ENCODE measurements at regions not wholly inside any gene's neighbourhood (a gene's known extent, or its start where the extent isn't known, plus 50 kb on each side); places are given as distances from the start of the nearest gene placed in this dataset.

- ATAC-seq: no peak
- Histone ChIP-seq H3K27ac (no peak overlapping the region), H3K4me1 (no peaks in the 10 kb centered on the region), H3K4me3 (no peak overlapping the region), H3K9me3 (no peaks in the 10 kb centered on the region), H3K36me3 (replicated peaks in 1 of 2; ENCODE audit: insufficient read depth in 1 of 2, low read depth in 2 of 2) (no peaks in the 10 kb centered on the region), H3K27me3 (no peaks in the 10 kb centered on the region)
- TF ChIP-seq CTCF (IDR thresholded peaks at IDR 0.05) (no peak), POLR2A (IDR thresholded peaks at IDR 0.05) (no peak)
- intact Hi-C loops (cut with DNase I): no loop called here
- 90 to 98% methylated on average over 3 to 8 of the region's 8 CpGs for WGBS, 2 donors
- DNase-seq: no peak
Observed at GRCh38 chr6:21467091-21467490, 126.5 kb upstream of the SOX4 start.

GRCh38 chr6:21468461-21468860 lies 125.1 kb upstream of the SOX4 start:
- H3K27me3 ChIP-seq: no peaks in the 10 kb centered on the region
- no peak for ATAC-seq
- no peaks in the 10 kb centered on the region for H3K9me3 ChIP-seq
- DNase-seq: no peak
- 57 to 83% methylated on average over 1 of the region's 1 CpG for WGBS, 2 donors
- H3K4me3 ChIP-seq: no peak overlapping the region
- intact Hi-C loops (cut with DNase I): no loop called here
- no peaks in the 10 kb centered on the region for H3K36me3 ChIP-seq (replicated peaks in 1 of 2; ENCODE audit: insufficient read depth in 1 of 2, low read depth in 2 of 2)
- no peak overlapping the region for H3K27ac ChIP-seq
- H3K4me1 ChIP-seq: no peaks in the 10 kb centered on the region
- TF ChIP-seq POLR2A (IDR thresholded peaks at IDR 0.05): no peak

GRCh38 chr6:21469213-21469612 lies 124.3 kb upstream of the SOX4 start:
- H3K4me3 ChIP-seq: no peak overlapping the region
- no peak overlapping the region for H3K27ac ChIP-seq
- no peaks in the 10 kb centered on the region for H3K36me3 ChIP-seq (replicated peaks in 1 of 2; ENCODE audit: insufficient read depth in 1 of 2, low read depth in 2 of 2)
- H3K9me3 ChIP-seq: no peaks in the 10 kb centered on the region
- intact Hi-C loops (cut with DNase I): no loop called here
- ATAC-seq (no peak), DNase-seq (no peak)
- H3K4me1 ChIP-seq: no peaks in the 10 kb centered on the region
- TF ChIP-seq POLR2A (IDR thresholded peaks at IDR 0.05) (no peak), CTCF (IDR thresholded peaks at IDR 0.05) (no peak)
- no peaks in the 10 kb centered on the region for H3K27me3 ChIP-seq
- WGBS, 2 donors: 81 to 90% methylated on average over 3 of the region's 3 CpGs

DNA sequence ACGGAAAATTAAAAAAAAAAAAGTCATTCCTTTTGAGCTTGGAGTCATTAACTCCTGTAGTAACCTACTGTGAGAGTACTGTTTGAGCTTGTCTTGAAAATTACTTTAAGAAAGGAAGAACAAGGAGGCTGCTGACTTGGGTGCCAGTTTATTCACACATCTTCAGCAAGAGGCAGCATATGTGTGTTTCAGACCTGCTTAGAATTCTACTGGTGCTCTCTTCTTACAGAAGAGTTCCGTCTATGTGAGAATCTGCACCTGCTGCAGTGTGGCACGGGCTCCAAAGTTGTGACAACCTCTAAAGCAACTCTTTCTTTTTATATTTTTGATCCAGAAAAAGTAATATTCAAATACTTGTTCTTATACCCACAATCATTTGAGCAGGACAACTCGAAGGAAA lies 117.4 kb upstream of the SOX4 start:
- 25 to 35% methylated on average over 4 of the region's 4 CpGs for WGBS, 2 donors

DNA sequence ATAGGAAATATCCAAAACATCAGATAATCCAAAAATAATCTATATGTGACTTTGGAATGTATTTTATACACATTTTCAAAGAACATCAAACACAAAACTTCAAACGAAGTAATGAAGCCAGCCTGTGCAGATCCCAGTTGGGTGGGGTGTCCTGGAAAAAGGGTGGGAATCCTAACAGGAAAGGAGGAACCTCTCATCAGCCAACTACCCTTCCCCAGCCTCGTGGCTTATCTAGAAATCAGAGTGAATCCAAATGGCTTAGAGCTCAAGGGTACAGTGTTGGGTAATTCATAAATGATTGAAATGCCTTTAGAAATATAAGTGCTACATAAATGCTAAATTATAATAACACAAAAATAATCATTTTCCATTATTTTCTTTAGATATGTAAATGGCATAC lies 115.1 kb upstream of the SOX4 start:
- Histone ChIP-seq H3K9me3 (no peaks in the 10 kb centered on the region), H3K4me3 (no peak overlapping the region), H3K36me3 (replicated peaks in 1 of 2; ENCODE audit: insufficient read depth in 1 of 2, low read depth in 2 of 2) (no peaks in the 10 kb centered on the region), H3K4me1 (peaks cover 21% of the 10 kb centered on the region), H3K27ac (no peak overlapping the region), H3K27me3 (no peaks in the 10 kb centered on the region)
- ATAC-seq (no peak), DNase-seq (no peak)
- intact Hi-C loops (cut with DNase I): no loop called here
- TF ChIP-seq POLR2A (IDR thresholded peaks at IDR 0.05): no peak
- no peak for TF ChIP-seq CTCF (IDR thresholded peaks at IDR 0.05)
- WGBS, 2 donors: 33 to 54% methylated on average over 2 of the region's 2 CpGs

More for the DNA sequence above, 117.4 kb upstream of the SOX4 start:
- no peak overlapping the region for H3K4me3 ChIP-seq
- H3K9me3 ChIP-seq: no peaks in the 10 kb centered on the region
- peaks cover 21% of the 10 kb centered on the region for H3K4me1 ChIP-seq
- peak; percentile 58 for ATAC-seq
- no peaks in the 10 kb centered on the region for H3K27me3 ChIP-seq
- TF ChIP-seq POLR2A (IDR thresholded peaks at IDR 0.05) (no peak), CTCF (IDR thresholded peaks at IDR 0.05) (no peak)
- no peaks in the 10 kb centered on the region for H3K36me3 ChIP-seq (replicated peaks in 1 of 2; ENCODE audit: insufficient read depth in 1 of 2, low read depth in 2 of 2)
- peak; percentile 26 to 75 (median 48) for DNase-seq
- H3K27ac ChIP-seq: peak overlapping the region in 2 of 4 donors; percentile 34 to 49
- intact Hi-C loops (cut with DNase I): no loop called here

Data from body of pancreas (tissue), 4 donors.